Stimulated activated CD4-positive, alpha-beta T cell treated with anti-CD3 and anti-CD28 coated beads, Interleukin-4, amount 100 ng/mL, for 1 hour (primary cell): ENCODE measurements at regions not wholly inside any gene's neighbourhood (a gene's known extent, or its start where the extent isn't known, plus 50 kb on each side); places are given as distances from the start of the nearest gene placed in this dataset.

Experiments used
- DNase-seq: peaks from one replicate; pipeline ENCODE4 v3.0.0-alpha.2; 2020

- DNase-seq: no peak
Observed at GRCh38 chr13:21757763-21758162, 86.9 kb downstream of the FGF9 start.

- no peak for DNase-seq
Observed at GRCh38 chr13:21758441-21758840, 87.6 kb downstream of the FGF9 start.

DNA sequence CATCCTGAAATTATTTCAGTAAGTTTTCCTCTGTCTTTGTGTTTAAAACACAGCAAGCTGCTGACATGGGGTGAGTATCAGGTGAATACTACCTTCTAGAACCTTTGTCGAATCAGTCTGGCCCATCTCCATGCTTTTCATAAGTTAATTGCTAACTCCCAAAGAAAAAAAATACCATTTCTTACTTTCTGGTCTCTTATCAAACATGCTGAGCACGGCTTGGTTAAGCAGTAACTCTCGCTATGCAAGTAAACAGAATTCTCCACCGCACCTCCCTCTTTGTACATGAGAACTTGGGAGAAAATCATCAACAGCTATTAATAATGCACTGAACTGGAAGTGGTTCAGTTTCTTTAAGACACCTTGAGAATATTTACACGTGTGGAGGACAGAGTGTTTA lies 88.6 kb downstream of the FGF9 start:
- no peak for DNase-seq

DNA sequence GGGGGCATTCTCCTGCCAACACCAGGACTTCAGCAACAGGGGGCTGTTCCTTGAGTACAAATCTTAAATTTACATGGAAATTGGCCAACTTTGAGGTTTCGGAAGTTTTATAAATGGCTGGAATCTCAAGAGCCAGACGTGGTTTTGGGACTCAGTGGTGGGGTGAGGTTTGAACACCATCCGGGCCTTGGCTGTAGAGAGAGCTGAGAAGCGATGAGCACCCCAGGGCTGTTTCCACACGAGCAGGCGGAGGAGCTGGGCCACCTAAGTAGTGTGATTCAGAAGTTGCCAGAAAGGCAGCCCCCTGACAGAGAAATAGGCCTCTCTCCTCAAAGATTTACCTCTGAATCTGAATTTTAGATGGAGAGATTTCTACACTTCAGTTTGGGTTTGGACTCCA lies 89.0 kb downstream of the FGF9 start:
- DNase-seq: no peak

GRCh38 chr13:21761770-21762169 lies 90.9 kb downstream of the FGF9 start:
- DNase-seq: no peak

DNA sequence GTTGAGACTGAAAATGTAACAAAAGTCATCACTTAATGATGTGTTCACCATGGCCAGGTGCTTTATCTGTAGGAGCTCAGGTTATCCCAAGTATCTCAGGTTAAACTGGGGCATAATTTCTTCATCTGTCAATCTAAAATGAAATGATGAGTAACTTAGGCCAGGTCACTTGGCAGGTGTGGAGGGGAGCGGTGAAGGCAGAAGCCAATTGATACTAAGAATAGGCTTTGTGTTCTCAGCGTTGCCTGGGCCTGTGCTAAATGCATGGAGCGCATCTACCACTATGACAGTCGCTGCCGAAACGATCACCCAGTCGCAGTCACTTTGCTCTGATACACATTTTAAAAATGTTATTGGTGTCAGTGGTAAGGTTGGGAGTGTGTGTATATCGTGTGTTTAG lies 91.6 kb downstream of the FGF9 start:
- DNase-seq: no peak

- no peak for DNase-seq
Observed at GRCh38 chr13:21767032-21767431, 96.2 kb downstream of the FGF9 start.

DNA sequence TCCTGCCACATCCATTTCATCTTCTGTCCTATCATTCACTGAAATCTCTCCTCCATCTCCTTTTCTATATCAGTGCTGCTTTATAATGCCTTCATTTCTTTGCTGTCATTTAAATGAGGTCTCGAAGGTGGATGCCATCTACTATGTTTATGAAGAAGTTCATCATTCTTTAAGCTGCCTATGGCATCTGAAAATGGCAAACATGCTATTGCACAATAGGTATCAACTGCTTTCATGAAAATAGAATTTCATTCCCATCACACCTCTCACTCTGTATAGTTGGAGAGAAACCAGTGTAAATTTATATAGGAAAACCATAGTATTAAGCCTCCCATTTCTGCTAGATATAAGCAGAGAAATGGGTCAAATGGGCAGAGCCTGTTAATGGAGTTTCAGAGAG lies 100.2 kb downstream of the FGF9 start:
- no peak for DNase-seq

GRCh38 chr13:21777166-21777565 lies 106.3 kb downstream of the FGF9 start:
- no peak for DNase-seq

DNA sequence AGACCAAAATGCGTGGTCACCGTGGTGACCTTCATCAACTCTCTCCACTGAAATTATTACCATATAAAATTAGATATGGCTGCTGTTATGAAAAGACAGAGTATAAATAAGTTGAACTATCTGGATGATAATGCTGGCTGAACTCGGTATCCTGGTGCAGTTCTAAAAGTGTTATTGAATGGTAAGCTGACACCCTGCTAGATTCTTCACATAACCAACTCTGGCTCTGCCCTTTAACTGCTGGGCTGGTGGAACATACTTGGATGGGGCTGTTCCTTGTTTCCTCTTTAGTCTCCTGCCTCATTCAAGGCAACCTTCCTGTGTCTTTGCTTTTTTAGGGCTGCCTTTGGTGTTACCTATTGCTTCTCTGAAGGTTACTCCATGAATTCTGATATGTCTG lies 106.9 kb downstream of the FGF9 start:
- DNase-seq: no peak

DNA sequence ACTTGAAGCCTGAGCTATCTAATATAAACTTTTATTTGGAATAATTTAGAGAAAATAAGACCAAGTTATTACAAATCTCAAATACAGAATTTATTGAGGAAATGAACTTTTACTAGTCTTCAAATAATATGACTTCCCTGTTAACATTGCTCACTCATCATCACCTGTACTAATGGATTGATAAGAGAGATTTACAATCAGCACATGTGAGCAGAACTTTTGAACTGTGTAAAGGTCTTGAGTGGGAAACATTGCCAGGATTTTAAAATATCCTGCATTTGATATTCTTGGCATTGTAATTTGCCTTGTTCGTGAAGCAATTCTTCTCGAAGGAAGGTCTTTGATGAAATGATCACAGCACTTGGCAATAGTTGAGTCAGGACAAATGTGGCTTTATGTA lies 111.9 kb downstream of the FGF9 start:
- no peak for DNase-seq

GRCh38 chr13:21785990-21786389 lies 115.1 kb downstream of the FGF9 start:
- no peak for DNase-seq

GRCh38 chr13:21796066-21796465 lies 125.2 kb downstream of the FGF9 start:
- no peak for DNase-seq

- no peak for DNase-seq
Observed at GRCh38 chr13:21796775-21797514, 126.1 kb downstream of the FGF9 start.

DNA sequence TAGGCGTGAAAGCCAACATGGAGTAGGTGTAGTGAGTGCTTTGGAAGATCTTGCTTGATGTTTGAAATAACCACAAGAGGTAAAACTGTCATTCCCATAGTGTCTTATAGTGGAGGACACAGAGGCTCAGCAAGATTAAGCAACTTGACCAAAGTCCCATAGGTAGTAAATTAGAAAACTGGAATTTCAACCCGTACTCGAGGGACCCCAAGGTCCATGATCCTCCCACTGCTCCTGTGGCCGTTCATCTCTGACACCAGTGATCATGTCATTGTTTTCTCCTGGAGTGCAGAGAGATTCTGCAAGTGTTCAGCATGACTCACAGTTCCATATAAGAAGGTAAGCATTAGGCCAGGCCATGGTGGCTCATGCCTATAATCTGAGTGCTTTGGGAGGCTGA lies 126.9 kb downstream of the FGF9 start:
- DNase-seq: no peak

- no peak for DNase-seq
Observed at GRCh38 chr13:21798181-21798580, 127.3 kb downstream of the FGF9 start.

GRCh38 chr13:21799671-21800070 lies 128.8 kb downstream of the FGF9 start:
- no peak for DNase-seq

GRCh38 chr13:21800837-21801616 lies 130.2 kb downstream of the FGF9 start:
- no peak for DNase-seq

DNA sequence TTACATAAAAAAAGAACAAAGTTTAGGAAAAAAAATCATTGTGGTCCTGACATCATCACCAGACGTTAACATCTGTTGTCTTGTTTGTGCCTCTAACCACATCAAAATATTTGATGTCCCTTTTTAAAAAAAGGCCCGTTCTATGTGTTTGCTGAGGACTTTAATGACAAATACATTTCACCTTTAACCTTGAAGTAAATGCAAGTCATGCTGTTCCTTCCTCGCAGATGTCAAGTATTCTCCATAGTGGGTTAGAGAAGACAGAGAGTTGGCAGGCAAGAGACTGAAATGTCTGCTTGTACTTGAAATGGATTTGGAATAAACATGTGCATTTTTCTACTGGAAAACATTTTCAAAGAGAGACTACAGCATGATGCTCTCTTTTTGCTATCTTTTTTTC lies 134.9 kb downstream of the FGF9 start:
- no peak for DNase-seq

DNA sequence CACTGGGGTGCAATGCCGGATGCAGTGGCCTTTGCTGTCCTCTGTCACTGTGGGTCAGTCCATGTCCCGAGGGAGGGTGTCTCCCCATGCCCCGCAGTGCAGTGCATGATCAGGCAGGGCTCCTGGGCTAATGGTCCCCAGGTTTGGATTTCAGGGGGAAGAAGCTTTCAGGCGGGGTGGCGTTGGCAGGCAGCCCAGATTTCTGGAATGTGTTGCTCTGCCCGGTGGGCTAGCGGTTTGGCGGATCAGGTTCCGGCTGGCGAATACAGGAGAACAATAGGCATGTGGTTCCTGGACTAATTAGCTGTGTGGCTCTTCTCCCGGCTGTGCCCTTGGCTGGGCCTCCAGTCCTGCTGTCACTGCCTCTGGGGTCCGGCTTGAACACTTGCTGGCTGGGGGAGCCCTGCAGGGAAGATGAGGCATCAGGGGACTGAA lies 141.3 kb downstream of the FGF9 start:
- no peak for DNase-seq

DNA sequence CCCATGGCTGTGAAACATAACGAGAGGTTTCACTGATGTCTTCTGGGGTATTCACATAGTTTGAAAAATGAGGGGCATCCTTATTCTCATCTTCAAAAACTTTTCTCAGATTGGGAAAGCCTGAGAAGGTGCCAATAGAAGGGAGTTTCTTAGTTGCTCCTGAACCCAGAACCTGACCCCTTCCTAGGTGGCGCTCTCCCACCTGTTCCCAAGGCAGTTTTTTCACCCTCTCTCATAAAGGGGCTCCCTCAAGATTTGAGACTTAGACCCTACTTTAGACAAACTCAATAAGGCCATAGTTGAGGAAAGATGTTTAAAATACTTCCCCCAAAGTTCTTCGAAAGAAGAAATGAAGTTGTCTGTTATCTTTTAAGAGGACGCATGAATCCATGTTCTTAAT lies 142.2 kb downstream of the FGF9 start:
- no peak for DNase-seq

DNA sequence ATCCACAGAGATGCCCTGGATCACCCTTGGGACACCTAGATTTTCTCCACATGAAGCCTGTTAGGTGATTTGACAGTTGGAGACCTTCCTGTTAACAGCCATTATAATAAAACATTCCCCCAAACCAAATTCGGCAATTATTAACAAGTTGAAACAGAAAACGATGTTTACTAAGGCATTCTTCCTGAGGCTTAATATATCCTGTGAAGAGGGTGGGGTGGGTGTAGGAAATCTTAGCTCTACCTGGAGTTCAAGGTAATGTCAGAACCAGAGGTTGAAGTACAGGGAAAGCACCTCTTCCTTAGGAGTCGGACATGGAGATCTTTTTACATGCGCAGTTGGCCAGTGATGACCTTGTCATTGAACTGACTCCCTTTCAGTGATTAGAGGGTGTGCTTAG lies 143.0 kb downstream of the FGF9 start:
- no peak for DNase-seq

DNA sequence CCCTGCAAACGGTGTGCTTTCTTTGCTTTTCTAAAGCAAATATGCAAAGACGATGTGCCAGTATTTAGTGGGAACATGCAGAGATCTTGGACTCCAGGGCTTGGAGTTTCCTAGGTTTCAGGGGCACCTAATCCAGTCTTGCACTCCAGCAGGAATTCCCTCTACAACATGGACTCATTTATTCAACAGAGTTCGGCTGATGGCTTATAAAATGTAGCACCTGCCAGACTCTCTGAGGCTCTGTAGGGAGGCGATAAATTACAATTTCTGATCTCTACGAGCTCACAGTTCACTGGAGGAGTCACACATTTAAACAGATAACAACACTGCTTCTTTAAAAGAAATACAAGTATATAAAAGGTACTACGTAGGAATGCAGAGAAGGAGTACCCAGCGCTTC lies 143.7 kb downstream of the FGF9 start:
- DNase-seq: no peak

DNA sequence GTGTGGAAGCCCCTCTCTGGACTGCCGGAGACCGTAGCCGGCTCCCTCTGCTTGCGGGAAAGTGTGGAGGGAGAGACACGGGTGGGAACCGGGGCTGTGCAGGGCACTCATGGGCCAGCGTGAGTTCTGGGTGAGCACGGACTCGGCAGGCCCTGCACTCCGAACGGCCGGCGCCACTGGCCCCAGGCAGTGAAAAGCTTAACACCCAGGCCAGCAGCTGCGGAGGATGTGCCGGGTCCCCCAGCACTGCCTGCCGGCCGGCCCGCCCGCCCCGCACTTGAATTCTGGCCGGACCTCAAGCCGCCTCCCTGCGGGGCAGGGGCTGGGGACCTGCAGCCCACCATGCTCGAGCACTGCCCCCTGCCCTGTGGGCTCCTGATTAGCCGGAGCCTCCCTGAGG lies 147.0 kb downstream of the FGF9 start:
- no peak for DNase-seq

DNA sequence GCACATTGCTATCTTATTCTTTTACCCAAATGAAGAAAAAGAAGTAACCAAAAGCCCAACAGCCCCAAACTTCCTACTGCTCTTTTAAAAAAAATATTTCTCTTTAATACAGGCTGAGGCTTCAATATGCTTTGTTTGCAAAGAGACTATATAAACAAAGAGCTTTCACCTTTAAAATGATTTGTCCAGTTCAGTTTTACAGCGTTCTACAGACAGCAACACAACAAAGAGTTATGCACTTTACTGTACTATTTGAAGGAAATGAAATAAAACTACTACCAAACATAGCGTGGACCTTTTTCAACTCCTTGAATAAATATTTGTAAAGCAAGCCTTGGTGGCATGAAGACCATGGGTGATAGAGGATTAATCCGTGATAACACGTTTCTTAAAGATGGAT lies 151.2 kb downstream of the FGF9 start:
- DNase-seq: no peak
